Fibroblast of skin of left biceps (primary cell): ENCODE measurements at regions not wholly inside any gene's neighbourhood (a gene's known extent, or its start where the extent isn't known, plus 50 kb on each side); places are given as distances from the start of the nearest gene placed in this dataset.

Experiments used
- DNase-seq, 2 experiments: peaks; one replicate each; pipeline ENCODE4 v3.0.0-alpha.2; 2013; ENCODE audit warnings: low read depth in 2 of 2

DNA sequence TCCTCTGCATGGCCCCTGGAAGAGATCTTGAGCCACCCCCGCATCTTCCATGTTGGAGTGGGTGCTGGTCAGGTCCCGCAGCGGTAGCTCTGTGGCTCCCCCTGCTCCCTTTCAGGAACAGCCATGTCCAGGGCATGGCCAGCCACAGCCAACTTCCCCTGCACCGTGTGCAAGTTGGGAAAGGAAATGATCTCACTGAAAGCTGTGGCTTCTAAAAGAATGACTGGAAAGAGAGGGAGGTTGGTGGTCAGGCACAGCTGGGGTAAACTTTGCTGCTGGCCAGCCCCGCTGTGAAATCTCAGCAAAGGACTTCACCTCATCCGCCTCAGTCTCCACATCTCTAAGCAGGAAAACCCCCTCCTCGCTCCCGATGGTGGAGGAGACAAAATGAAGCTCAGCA is 153.6 kb upstream of the CST7 start:
- no peak for DNase-seq

DNA sequence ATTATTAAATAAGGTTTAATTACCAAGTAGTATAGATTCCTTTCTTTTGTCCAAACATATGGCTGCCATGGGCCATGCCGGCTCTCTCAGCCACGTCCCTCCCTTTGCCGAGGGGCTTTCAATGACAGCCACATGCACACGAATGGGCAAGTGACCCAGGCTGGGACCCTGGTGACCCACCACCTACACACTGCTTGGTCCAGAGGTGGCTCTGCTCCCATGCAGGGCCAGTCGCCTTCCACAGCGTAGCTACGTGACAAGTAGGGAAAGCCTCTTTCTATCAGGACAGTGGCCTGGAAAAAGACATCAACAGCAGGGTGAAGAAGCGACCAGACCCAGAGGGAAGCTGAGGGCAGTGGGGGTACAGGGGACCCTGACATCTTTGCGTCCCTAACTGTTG is 152.8 kb upstream of the CST7 start:
- DNase-seq = no peak

DNA sequence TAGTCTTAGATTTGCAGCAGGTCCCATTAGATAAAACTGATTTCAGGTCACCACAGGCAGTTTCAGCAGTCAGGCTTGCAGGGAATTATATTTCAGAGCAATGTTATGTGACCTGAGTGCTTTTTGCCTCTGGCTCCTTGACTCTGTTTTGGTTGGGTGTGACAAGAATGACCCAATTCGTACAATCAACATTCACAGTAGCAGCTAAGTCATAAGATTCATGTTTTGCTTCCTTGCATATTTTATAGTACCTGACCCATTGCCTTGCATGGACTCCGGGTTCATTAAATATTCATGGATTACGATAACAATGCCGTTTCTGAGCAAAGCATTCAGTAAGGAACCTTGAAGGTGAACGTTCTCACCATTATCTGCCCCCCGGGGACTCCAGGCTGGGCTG is 152.0 kb upstream of the CST7 start:
- no peak for DNase-seq

DNA sequence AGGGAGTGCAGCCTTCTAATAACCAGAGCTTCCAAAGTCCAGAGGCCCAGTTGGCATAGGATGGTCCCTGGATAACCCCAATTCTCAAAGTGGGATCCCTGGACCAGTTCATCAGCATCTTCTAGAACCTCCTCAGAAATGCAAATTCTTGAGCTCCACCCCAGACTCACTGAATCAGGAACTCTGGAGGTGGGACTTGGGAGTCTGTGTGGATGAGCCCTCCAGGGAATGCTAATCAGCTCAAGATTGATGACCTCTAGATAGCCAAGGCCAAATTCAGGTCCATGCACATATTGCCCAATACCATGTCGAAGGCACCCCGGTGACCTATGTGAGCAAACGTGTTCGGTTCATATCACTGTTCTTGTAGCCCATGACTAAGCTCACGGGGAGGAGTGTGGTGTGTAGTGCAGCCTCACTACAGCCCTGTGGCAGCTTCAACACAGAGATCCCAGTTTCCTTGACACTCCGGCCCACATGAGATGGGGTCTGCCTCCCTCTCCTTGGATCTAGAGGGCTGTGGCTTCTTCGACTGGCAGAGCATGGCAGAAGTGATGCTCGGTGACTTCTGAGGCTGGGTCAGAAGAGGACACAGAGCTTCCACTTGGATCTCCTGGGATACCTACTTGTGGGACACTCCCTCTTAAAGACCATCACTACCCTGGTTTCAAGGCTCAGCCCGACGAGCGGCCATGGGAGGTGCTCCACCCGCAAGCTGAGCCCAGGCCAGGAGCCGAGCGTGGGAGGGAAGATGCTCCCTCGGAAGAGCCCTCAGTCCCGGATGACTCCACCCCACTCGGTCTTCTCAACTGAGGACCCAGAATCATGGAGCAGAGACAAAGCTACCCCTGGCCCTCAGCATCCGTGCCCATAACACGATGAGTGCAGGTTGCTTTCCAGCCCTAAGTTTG is 151.1 kb upstream of the CST7 start:
- DNase-seq = no peak

DNA sequence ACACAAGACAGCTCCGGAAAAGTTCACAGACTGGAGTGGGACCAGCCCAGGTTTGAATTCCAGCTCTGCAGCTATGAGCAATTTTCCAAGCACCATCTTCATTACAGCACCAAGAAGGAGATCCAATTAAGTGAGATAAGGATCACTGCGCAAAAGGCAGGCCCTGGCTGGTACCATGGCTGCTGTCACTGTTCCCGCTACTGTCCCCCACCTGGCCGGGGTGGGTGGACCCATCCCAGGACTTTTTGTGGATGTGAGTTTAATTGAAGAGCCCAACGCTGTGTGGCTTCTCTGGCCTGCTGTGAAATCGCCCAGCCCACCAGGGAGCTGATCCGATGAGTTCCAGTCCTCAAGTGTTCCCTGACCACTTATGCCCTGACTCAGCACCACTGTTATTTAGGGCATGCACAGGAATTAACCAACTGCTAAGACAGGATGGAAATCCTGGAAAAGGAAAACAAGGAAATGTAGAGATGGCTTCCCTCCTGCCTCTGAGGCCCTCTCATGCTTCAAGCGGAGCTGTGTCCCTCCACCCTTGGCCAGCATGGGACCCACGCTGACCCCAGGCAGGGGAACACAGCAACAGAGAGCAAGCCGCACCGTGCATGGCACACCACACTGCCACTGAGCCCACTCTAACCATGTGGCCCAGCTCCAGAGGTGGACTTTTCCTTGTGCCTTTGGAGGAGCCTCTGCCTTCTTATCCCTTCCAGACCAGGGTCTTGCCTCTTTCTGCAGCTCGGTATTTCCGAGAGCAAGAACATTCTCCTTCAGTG is 150.0 kb upstream of the CST7 start:
- no peak for DNase-seq

DNA sequence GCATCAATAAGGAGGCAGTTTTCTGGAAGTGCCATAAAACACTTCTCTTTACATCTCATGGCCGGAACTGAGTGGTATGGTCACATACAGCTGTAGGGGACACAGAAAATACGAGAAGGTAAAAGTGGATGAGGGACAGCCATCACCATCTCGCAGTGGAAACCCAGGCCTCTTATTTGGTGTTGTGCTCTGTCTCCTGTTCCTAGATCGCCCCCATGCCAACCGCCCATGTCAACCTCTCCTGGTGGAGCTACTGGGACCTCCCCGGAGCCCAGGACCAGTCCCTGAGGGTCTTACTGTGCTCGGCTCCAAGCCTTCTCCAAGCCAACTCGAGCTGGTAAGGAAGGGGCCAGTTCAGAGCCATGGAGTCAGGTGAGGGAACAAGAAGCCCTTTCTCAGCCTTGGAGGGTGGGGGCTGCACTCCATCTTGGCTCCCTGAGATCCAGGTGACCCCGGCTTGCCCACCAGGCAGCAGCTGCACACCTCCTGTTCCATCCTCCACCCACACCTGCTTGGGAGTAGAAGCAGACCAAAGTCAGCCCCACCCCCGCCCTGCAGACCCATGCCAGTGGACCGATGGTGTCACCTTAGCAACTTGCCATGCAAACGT is 149.0 kb upstream of the CST7 start:
- DNase-seq = no peak

DNA sequence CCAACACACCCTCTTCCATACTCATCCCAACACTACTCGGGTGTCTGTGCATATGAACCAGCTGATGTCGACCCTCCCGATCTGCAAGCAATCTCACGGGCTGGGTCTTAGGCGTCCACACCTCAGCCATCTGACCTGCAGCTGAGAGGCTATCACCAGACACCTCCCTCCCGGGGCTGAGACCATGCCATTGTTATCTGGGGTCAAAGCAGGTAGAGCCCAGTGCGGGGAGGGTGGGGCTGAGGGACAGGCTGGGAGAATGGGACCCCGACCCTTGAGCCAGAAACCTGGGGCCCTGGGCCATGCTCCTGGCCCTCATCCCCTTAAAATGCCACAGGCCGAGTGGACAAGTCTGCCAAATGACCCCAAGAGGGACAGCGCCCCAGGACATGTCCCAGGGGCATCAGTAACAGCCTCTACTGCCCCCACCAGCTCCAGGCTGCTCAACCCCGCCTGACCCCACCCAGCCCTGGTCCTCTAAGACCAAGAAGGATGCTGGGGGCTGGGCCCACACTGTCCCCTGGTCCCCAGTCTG is 146.7 kb upstream of the CST7 start:
- no peak for DNase-seq

DNA sequence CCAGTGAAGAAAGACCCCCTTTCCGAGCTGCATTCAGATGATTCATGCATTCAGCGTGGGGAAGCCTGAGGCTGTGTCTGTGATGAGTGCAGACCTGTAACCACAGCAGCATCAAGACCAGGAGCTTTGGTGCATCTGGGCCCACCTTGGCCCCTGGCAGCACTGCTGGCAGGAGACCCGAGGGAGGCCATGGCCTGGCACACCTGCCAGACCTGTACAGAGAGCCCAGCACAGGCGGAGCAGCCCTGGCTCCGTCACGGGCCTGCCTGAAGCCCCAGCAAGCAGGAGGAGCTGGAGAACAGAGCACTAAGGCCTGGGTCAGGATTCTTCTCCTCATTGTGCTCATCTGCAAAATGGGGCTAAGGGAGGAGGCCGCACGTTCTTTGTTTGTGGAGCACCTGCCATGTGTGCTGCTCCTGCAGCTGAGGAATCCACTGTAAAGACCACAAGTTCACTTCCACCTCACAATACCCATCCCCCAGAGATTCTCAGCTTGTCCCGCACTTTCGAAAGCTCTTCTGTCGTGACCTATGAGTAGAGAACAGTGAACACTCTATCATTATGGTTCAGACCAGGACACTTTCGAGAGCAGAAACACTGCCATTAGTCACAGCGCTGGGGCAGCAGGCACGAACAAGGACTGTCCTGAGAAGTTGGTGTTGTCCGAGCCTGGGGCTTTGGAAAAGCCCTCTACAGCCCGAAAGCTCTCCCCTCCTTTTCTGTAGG is 144.4 kb upstream of the CST7 start:
- no peak for DNase-seq

DNA sequence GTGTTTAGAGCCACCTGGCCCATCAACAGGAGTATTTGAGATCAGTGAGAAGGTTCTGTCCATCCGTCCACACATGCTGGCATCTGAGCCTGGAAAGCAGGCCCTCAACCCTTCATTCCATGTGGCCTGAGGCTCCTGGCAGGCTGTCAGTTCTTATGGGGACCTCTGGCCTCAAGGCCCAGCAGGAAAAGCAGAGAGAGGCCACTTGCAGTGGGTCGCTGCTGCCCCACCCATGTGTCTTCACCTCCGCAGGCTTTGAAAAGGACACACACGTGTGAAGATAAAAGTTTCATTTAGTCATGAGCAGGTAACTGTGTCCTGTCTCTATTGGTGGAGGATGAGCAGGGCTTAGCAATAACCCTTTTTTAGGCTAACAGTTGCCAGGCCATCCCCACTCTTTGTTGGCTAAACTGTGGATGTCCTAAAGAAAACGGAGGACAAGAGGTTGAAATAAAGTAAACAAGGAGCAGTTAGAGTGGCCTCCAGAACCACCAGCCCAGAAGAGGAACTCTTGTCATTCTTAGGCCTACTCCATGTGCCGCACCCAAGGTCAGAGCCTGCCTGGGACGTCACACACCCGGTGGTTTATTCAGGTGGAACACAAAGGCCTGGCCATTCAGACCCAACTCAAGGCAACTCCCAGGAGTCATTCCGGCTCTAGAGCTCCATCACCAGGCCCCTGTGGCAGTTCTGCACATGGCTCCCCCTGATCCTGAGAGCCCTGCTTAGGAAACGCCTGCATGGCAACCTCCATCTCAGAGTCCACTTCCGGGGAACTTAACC is 143.4 kb upstream of the CST7 start:
- DNase-seq = no peak

DNA sequence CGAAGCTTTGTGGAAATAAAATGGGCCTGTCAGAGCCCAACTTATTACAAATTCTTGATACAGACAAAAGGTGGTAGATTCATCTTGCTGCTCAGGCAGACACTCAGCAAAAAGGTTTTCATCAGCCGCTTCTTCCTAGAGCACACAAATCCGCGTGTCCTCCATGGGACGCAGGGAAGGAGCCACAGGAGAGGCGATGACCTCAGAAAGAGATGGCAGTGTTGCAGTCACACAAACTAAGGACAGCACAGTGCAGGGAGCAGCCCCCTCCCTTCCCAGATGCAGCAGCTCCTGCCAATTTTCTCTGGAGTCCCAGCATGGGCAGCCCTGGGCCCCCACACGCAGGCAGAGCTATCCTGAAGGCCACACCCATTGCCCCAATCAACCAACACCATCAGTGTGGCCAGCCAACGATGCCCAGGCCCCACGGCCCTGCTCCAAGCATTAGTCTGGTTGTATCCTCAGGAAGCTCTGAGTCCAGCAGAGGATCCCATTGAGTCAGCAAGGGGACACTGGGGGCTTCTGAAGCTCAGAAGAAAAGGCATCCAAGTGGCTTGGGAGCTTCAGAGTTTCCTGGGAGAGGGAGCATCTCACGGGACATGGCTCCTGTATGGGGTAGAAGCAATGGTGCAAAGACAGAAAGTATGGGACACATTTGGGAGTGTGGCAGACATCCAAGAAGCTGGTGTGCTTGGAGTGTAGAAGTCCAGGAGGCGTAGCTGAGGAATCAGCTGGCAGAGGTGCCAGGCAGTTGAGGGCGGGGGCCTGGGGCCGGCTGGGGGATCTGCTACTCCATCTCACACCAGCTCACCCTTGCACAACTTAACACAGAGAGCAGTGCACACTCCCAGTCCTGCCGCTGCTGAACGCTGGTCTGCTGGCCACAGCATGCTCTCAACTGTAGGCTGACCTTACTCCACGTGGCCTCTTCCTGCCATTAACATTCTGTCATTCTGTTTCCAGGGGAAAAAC is 142.1 kb upstream of the CST7 start:
- DNase-seq = no peak

DNA sequence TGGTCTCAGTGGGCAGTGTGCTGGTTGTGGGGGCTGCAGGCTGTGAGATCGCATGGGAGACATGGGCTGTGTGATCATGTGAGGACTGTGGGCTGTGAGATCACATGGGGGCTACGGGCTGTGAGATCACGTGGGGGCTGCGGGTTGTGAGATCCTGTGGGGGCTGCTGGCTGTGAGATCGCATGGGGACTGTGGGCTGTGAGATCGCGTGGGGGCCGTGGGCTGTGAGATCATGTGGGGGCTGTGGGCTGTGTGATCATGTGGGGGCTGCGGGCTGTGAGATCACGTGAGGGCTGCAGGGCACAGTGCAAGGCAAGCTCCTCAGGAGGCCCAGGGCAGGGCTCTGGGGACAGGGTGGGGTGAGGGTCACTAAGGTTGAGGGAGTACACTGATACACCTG is 140.5 kb upstream of the CST7 start:
- DNase-seq = no peak

DNA sequence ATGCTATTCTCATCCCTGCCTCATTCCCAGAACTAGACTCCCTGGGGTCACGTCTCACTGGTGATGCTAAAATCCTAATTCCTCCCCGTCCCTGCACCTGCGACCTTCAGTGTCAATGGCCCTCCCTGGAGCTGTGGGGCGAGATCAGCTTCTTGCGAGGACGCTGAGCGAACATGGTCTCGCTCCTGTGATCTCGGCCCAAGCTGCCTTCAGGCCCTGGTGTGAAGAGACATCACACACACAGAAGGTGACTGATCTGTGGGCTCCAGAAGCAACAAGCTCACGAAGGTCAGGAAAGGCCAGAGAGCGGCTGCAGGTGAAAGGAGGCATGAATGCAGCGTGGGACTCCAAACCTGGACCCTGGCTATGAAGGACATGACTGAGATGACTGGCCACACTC is 139.5 kb upstream of the CST7 start:
- no peak for DNase-seq

DNA sequence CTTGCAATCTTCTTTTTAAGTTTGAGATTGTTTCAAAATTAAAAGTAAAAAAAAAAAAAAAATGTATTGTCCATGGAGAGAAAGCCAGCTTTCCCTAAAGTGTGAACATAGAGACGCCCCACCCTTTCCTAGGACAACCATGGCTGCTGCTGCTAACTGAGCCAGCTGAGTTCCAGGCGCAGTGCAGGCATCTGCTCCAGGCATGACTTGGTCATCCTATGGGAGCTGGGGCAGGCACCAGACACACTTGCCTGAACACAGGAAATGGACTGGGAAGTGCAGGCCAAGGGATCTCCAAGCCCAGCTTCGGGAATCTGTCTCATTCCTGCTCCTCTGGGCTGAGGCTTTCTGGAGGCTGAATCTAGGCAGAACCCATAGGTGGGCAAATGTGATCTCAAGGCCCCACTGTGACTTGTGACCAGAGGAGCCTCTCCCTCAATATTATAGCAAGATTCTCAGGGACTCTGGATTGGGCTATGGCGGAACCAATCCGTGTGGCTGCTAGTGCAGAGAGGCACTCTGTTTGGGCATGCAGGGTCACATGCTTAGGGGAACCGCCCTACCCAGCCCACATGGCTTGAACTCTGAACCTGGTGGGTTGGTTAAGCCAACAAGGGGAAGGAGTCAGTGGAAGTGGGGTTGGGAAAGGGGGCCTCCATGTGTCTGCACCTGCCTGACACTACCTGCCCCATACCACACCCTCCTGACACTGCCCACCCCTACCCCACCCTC is 138.2 kb upstream of the CST7 start:
- no peak for DNase-seq

DNA sequence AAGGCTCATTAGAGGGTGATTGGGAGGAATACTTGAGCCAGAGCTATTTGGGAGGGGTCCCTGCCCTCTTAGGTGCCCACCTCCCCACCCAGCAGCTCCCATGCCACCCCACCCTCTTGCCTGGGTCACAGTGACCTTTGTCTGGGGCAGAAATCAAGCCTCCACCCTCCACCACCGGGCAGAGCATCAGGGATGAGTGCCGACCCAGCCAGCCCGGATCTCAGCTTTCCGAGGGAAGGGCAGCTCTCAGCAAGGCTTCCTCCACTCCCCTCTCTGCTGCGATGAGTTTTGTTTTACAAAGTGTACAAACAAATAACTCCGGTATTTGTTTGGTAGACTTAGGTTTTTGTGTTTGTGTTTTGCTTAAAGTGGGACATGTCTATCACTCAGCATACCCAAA is 136.7 kb upstream of the CST7 start:
- DNase-seq = no peak

DNA sequence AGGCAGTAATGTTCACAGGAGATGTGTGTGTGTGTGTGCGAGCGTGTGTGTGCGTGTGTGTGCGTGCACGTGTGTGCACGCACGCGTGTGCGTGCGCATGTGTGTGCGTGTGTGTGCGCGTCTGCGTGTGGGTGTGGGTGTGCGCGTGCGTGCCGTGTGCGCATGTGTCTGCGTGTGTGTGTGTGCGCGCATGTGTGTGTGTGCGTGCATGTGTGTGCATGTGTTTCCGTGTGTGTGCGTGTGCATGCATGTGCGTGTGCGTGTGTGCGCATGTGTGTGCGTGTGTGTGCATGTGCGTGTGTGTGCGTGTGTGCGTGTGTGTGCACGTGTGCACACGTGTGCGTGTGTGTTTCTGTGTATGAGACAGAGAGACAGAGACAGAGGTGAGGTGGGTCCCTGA is 136.0 kb upstream of the CST7 start:
- DNase-seq = no peak

DNA sequence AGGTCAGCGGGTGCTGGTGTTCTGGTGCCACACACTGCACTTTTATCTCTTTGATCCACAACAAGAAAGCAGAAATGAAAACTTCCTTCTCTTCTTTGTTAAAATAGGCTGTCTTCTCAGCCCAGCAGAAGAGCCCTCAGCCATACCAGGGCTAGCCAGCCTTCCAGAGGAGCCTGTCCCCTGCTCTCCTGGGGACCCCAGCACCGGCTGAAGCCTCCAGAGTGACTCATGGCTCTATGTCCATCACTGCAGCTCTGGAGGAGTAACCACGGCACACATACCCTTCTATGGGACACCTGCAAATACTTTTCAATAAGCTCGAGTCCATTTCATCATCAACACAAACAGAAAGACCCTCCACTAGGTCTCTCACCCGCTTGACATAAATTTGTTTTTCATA is 135.6 kb upstream of the CST7 start:
- DNase-seq = no peak

DNA sequence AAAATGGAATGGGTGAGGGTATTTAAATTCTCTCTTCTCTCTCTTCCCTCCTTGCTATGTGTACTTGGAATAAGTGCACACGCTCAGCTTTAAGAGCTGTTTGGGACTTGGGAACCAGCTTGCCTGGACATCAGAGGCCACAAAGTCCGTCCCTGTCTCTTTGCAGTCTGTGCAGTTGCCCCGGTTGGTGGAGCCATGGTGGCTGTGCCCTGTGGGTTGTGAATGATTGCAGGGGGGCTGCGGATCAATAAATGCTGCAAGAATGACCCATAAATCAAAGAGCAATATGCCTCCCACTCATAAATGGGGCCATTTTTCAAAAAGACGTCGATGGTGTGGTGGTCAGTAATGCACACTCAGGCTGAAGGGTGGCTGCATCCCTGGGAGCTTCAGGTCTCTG is 135.1 kb upstream of the CST7 start:
- no peak for DNase-seq

DNA sequence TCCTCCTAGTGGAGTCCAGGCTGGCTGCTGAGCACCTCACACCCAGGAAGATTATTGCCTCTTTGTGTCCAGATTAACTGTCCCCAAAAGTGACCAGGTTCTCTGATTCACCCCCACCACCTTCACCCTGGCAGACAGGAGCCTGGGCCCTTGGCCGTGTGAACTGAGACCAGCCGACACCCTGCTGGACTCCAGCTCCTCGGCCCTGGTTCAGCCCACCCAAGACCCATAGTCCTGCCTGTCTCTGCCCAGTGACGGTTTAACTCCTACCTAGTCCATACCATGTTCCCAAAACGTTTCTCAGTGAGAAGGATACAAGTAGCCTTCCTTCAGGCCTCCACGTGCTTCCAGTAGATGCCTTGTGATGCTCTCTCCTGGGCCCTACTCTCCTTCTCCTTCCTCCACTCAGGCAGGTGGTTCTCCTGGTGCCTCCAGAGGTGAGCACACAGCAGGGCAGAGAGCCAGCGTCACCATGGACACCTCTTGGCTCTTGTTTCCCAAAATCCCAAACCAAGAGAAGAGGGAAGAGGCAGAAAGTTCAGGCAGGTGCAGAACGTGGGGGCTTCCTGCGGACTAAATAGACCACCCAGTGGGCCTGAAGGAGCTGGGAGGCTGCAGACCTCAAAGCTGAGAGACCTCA is 134.4 kb upstream of the CST7 start:
- no peak for DNase-seq
